ENCODE measurements at regions not wholly inside any gene's neighbourhood (a gene's known extent, or its start where the extent isn't known, plus 50 kb on each side); places are given as distances from the start of the nearest gene placed in this dataset.

GRCh38 chr2:105183555-105184323 lies 57.8 kb upstream of the GPR45 start:
- TF ChIP-seq, protein P1, sequence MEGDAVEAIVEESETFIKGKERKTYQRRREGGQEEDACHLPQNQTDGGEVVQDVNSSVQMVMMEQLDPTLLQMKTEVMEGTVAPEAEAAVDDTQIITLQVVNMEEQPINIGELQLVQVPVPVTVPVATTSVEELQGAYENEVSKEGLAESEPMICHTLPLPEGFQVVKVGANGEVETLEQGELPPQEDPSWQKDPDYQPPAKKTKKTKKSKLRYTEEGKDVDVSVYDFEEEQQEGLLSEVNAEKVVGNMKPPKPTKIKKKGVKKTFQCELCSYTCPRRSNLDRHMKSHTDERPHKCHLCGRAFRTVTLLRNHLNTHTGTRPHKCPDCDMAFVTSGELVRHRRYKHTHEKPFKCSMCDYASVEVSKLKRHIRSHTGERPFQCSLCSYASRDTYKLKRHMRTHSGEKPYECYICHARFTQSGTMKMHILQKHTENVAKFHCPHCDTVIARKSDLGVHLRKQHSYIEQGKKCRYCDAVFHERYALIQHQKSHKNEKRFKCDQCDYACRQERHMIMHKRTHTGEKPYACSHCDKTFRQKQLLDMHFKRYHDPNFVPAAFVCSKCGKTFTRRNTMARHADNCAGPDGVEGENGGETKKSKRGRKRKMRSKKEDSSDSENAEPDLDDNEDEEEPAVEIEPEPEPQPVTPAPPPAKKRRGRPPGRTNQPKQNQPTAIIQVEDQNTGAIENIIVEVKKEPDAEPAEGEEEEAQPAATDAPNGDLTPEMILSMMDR (IDR thresholded peaks at IDR 0.05; ENCODE audit: low read length): no peak
- no peak for TF ChIP-seq EZH2 (optimal IDR thresholded peaks at IDR 0.05; ENCODE audit: low read depth, low read length)

Data from MM.1S (cell line).